Iris pigment epithelial cell (primary cell): ENCODE measurements at regions not wholly inside any gene's neighbourhood (a gene's known extent, or its start where the extent isn't known, plus 50 kb on each side); places are given as distances from the start of the nearest gene placed in this dataset.

Experiments used
- DNase-seq: peaks from one replicate; pipeline ENCODE4 v3.0.0-alpha.2; 2011; ENCODE audit warnings: low read depth

DNA sequence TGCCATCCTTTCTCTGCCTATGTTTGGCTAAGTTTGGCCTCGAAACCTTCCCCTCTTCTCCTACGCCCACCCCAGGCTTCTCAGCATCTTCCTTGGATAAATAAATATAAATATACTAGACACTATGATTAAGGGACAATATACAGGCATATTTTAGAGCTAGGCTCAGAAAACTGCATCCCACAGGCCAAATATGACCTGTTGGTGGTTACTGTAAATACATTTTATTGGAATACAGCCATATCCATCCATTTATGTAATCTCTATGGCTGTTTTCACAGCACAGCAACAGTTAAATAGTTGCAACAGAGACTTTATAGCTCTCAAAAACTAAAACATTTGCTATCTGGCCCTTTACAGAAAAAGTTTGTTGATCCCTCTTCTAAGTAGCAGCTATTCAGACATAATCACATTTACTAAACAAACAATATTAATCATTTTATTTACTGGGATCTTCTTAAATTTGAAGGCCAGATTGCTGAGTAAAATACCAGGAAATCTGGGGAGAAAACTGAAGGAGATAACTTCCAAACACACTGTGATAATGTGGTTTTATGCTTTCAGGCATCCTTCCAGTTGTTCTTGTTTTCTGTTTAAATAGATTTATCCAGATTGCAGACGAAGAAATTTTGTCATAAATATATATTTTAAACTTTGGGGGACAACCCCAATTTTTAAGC lies 269.7 kb upstream of the THRB start:
- DNase-seq: no peak

DNA sequence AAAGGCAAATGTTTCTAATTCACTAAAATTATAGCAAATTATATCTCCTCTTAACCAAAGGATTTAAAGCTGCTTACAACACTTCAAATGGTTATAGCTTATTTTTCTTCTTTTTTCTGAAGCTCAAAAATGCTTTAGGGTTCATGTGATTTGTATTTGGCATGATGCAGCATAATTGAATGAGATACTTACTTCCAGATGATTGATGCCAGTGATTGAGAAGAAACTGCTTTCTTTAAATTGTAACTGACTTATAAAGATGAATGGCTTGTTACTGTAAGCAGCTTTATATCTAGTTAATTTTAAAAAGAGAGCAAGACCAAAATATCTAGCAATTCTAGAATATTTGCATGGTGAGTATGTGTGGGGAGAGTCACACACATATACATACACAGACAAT lies 270.7 kb upstream of the THRB start:
- no peak for DNase-seq

DNA sequence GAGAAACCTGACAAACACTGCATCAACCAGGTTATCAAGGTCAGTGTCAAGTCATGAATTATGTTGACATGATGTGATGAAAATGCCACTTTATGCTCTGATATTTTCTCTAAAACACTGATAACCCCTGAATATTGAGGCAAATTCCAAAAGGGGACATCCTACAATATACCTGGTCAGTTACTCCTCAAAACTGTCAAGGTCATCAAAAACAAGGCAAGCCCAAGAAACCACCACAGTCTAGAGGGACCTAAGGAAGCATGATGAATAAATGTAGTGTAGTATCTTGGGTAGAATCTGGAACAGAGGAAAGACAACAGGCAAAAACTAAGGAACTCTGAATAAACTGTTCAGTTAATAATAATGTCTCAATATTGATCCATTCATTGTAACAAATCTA lies 275.3 kb upstream of the THRB start:
- no peak for DNase-seq

DNA sequence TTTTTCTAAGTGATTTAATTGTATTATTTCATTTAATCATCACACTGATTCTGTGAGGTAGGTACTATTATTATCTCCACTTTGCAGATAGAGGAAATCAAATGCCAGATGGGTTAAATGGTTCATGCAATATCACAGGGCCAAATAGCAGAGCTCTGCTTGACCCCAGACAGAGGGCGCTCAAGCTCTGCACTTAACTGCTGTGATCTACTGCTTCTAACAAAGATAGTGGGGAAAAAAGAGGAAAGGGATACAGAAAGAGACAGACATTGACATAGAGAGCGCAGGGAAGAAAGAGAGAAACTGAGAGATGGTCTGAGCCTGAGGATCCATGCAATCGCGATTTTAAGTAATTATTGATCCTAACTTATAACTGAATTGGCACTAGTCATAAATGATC lies 279.1 kb upstream of the THRB start:
- DNase-seq: peak; percentile 80

DNA sequence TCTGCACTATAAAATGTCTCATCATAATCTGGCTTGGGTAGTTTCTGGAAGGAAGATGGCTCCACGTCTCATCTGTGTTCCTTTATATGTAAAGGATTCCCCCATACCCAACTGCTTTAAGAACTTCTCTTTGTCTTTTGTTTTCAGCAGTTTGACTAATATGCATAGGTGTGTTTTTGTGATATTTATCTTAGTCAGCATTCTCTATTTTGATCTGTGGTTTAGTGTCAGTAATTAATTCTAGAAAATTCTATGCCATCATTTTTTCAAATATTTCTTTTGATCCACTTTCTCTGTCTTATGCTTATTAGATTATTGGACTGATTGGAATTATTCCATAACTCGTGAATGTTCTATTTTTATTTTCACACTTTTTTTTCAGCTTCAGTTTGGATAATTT lies 286.3 kb upstream of the THRB start:
- DNase-seq: no peak

DNA sequence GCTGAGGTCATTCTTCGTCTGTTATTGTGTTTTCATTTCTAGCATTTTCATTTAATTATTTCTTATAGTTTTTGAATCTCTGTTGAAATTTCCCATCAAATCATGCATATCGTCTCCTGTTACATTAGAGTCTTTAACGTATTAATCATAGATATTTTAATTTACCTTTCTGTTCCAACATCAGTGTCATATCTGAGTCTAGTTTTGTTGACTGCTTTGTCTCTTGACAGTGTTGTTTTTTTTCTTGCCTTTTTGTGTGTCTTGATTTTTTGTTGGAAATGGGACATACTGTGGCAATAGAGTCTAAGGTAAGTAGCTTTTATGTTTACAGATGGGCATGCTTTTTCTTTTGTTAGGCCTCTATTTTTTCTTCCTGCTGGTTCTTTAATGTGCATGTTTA lies 286.8 kb upstream of the THRB start:
- no peak for DNase-seq

DNA sequence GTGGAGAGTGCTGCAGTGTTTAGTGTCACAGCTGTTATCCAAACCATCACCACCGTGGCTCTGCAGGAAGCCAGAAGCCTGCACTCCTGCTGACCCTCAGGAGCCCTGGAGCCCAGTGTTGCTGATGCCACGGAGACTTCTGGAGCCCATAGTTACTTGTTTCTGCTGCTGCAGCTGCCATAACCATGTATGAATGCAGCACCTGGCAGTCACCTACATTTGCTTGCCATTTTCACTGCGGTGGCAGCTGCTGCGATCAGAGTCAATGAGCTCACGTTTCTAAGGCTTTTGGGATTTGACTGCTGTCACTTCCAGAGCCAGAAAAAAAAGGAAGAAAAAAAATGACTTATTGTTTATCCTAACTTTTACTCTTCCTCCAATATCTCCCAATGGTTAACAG lies 299.2 kb upstream of the THRB start:
- no peak for DNase-seq

DNA sequence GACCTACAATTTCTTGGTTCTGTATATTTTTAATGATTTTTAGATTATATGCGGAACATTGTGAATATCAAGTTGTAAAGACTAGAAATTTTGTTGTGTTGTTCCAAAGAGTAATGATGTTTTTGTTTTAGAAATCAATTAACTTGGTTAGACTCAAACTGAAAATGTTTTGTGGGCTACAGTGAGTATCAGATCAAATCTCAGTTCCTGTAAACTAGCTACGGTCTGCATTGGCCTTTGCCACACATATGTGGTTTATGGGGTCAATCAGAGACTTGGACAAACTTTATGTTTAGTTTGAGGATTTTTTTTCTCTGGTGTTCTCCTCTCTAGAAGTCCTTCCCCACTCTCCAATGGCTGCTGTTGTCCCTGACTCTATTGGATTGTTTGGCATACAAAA lies 308.0 kb upstream of the THRB start:
- no peak for DNase-seq

DNA sequence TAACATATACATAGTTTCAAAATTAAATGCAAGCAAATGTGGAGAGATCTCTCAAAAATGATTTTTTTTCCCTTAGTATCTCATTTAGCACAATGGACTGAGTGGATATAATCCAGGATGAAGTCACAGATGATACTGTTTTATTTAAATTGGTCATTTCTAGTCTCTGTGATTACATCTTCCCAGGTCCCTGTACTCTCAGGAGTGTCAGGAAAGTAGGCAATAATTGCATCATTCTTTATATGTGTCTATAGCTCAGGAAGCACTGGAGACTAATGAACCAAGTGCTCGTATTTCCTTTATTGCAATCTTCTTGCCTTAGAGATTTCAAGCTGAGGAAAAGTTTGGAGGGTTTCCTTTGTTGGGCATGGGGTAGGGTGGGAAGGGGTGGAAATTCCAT lies 309.4 kb upstream of the THRB start:
- no peak for DNase-seq

DNA sequence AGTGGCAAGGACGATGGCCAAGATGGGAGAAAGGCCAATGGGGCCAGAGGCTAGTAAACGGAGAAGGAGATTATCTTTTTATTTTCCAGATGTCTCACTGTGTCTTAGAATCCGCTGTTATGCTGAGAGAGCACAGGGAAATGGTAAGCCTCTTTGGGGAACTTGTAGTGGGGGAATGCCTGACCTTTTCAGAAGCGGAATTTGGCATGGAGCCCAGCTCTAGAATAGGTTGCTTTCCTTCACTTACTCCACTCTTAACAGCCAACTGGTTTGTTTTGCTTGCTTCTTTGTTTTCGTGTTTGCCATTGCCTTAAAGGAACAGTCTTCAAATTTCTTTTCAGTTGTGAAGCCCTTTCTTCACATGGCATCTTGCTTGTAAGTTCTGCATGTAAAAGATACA lies 316.2 kb upstream of the THRB start:
- DNase-seq: peak; percentile 35

DNA sequence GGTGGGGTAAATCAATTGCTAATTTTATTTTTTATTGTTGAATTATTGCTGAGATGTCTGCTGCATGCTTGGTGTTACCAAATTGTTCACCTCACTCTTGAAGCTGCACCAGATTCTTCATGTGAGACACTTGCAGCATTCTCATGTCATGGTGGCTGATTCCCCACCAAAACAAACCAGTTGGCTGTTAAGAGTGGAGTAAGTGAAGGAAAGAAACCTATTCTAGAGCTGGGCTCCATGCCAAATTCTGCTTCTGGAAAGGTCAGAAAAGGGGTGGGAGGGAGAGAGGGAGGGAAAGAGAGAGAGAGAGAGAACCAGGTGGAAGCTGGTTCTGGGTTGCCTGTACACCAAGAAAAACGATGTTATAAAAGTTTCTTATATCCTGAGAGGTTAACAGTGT lies 317.5 kb upstream of the THRB start:
- DNase-seq: no peak

DNA sequence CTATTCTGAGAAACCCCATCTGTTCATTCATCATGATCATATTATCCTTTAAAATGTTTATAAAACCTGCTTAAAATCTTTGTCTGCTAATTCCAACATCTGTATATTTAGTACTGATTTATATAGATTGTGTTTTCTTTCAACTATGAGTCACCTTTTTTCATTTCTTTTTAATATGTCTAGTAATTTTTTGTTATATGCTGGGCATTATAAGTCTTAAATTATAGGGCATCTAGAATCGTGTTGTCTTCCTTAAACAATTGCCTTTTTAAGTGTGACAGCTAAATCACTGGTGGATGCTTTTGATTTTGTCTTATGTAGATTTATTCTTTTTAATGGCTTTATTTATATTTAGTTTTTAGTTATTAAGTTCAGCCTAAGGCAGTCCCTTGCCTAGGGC lies 323.4 kb upstream of the THRB start:
- DNase-seq: no peak

DNA sequence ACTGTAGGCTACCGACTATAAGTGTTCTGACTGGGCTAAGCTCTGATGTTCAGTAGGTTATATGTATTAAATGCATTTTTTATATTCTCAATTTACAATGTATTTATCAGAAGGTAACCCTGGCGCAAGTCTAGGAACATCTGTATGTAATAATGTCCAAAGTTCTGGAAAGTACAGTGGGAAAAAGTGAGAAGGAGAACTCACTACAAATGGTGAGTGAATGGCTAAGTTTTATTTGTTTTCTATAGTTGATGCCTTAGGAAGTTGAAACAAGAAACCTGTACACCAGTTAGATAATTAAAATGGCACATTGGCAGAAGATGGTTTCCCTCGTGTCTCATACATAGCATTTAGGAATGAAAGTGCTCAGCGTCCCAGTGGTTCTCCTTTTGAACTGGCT lies 333.4 kb upstream of the THRB start:
- no peak for DNase-seq

DNA sequence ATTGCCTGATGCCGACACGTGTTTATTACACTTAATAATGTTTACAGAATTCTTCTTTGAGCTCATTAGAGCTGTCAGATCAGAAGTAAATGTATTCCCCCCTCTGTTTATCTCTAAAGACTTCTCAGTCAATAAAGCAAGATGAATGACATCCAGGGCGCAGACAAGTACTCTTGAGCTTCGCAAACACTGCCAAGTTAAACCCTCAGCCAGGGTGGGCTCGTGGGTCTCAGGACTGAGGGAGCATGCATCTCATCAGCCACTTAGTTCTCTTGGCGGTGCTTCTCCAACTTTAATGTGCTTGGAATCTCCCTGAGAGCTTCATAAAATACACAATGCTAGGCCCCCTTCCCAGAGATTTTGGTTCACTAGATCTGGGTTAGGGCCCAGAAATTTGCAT lies 333.9 kb upstream of the THRB start:
- no peak for DNase-seq

DNA sequence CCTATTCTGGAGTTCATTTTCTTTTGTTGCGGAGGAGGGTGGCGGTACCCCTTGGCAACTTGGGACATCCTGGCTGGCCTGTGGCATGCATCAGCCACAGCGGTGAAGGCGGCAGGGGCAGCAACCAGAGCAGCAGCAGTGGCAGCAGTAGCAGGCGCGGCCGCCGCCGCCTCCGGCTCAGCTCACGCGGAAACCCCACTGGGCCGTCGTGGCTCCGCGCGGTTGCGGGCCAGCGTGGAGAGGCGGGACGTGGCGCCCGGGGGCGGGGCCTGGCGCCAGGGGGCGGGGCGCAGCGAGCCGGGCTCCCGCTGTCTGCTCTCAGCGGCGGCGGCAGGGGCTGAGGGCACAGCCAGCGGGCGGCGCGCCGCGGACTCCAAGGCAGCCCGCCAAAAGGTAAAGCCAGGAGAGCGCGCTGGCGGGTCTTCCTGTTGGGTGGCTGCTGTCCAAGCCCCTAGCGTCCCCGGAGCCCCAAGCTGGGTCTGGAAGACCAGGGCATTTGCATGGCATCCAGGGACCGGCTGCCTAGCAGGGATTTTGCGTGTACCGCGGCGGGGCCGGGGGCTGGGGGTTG lies 334.4 kb upstream of the THRB start:
- peak; percentile 9 for DNase-seq

DNA sequence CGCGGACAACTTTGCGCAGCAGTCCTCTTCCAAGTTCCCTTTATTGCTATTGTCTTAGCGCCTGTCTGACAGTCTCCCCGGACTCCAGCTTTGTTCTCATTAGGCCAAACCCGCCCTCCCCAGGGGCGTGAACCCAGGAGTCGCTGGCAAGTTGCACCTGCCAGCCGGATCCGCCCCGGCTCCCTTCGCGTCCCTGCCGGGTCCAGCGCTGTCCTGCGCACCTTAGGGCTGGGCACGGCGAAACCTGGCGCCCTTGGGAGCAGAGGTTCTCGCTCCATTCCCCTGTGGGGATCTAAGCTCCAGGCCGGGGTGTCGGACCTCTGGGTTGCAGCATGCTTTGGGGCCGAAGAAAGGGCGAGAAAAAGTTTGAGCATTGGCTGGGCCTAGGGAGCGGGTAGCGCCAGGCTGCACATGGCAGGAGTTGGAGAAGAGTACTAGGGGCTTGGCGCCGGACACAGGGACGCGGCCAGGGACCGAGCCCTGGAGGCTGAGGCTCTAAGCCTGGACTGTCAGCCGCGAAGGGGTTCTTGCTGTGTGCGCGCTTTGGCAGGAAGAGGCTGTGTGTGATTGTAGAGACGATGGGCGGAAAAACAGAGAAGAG lies 335.1 kb upstream of the THRB start:
- DNase-seq: peak; percentile 7

DNA sequence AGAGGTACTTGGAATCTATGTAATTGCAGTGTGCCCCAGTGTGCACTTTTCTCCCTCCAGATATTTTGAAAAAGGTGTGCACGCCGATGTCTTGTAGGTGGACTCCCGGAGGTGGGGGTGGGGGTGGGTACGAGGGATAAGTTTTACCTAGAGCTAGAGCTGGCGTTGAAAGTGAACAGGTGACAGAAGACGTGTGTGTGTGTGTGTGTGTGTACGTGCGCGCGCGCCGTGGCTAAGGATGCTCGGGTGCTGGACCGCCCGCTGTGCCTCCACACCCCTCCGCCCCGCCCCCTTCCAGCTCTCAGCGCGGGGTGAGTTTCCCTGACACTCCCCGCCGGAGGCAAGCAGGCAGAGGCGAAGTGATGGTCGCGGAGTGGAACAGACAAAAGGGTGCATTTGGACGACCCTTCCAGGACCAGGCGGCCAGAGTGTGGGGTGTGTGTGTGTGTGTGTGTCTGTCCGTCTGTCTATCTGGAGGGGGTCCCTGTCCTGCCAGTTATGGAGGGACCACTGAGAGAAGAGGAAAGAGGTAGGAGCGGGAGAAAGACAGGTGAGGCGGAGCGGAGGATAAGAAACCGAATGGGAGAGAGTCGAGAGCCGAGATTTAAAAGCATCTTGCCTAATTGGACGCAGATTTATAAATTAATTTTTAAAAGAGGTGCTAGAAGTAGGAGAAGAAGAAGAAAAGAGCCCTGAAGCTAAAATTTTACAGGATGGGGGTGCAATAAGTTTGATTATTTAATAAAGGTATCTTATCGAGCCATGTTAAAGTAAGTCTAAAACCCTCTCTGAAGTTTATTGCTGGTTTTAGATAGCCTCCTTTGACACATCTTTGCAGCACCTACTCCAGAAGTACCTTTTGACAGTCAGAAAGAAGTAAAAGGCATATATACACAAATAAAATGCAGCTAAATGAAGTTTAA lies 335.8 kb upstream of the THRB start:
- no peak for DNase-seq

DNA sequence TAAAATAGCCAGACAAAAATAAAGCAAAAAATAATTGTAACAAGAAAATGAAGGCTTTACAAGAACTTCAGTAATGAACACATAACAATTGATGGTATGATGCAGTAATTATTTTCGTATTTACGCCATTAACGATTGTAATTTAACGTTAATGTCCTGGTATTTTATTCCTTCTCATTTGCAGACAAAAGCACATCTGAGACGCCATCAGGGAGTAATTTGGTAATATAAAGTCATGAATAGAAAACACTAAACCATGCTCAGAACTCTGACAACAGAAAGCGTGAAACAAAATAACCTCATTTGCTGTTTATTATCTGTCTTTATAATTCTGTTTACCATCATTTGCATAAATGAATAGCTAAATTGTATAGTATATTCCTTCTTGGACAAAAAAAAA lies 336.6 kb upstream of the THRB start:
- DNase-seq: no peak

DNA sequence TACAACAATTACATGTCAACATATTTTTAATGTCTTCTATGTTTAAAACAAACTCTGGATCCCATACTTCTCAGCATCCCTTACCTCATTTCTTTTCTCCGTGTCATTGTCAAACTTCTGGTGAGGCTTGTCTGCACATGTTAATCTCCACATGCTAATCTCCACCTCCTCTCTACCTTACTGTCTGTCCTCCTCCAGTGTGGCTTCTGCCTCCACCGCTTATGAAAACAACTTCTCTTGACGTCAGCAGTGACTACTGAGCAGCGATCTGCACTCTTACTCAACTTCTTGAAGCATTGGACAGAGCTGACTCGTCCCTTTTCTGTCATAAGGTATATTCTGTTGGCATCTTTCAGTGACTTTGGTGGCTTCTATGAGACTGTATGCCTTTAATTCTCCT lies 338.2 kb upstream of the THRB start:
- DNase-seq: peak; percentile 63

DNA sequence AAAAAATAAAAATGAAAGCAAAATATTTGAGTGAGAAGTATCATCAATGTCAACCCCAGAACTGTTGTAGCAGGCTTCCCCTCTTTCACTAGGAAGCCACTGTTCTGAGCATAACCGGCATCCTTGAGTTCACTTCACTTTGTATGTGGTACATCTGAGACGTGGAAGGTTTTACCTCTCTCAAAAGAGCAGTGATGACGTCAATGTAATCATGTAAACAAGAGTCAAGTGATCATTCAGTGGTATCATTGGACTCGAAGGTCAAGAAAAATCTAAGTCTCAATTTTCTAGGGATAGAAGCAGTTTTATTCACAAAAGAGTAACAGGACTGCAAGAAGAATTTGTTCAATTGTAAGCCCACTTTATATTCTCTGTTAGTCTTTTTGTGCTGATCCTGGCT lies 339.8 kb upstream of the THRB start:
- DNase-seq: no peak

DNA sequence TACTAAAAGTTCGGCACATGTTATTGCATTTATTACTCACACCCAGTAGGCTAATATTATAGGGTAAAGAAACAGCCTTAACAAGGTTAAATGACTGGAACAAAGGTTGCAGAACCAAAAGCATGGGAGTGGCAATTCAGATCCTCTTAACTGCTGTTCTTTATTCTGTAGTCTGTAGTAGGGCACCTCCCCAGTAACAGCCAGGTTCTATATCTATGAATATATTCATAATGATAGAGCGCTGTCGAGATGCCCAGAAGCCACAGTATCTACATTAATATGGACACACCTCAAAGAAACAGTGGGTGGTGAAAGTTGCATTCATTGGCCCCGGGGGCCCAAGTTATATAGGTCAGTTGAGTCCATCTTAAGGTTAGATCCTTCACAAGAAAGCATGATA lies 340.9 kb upstream of the THRB start:
- no peak for DNase-seq

DNA sequence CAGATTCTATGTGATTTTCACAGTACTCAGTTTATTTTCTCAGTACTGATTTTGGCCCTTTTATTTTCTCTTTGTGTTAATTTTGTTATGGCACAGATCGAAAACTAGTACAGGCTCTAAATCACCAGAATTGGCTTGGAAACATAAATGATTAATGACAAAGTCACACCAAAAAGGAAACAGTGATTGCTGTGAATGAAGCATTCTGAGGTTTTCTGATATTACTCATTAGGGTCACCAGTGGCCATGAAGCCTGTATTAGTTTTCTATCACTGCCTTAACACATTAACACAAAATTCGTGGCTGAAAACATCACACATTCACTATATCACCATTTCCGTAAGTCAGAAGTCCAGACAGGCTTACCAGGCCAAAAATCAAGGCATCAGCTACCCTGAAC lies 343.0 kb upstream of the THRB start:
- peak; percentile 9 for DNase-seq

DNA sequence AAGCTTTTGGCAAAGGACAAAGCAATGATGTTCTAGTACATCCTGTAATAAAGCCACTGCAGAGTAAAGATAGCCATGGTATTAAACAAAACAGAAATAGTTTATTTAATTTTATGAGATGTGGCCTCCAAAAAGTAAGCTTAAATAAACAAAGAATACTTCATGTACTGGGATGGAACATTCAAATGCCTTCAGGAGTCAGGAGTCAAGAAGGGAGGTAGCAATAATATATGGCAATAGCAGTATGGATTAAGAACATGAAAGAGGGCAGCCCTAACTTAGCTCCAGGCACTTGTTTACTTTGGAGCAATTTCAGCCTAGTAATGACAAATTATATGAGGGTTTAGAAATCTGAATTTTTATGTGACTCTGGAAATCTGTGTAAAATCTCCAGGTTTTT lies 343.9 kb upstream of the THRB start:
- DNase-seq: peak; percentile 9
